ENCODE measurements at regions not wholly inside any gene's neighbourhood (a gene's known extent, or its start where the extent isn't known, plus 50 kb on each side); places are given as distances from the start of the nearest gene placed in this dataset.
"Not testable (repeated sequence)": the region's sequence is repeated elsewhere in the genome, so short reads cannot be mapped to it uniquely, and the experiment has no call there.

DNA sequence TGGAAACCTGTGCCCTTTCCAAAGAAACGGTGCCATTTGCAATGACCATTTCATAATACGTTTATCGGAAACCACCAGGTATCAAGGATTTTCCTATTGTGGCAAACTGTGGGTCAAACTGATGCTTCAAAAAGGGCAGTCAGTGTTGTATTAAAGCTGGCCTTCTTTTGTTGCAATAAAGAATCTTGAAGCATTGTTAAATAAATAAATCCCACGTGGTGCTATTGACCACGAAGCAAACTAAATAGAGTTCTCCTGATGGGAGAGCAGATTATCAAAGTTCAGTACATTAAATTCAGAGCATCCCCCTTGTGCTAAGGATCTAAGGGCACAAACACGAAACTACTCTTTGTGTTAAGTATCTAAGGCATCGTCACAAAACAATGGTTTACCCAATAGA is 545.9 kb upstream of the MIR17HG start:
- no peak for DNase-seq (ENCODE audit: low spot score)

- no peak for DNase-seq (ENCODE audit: low spot score)
Measured at GRCh38 chr13:90803210-90803609, 544.3 kb upstream of the MIR17HG start.

DNA sequence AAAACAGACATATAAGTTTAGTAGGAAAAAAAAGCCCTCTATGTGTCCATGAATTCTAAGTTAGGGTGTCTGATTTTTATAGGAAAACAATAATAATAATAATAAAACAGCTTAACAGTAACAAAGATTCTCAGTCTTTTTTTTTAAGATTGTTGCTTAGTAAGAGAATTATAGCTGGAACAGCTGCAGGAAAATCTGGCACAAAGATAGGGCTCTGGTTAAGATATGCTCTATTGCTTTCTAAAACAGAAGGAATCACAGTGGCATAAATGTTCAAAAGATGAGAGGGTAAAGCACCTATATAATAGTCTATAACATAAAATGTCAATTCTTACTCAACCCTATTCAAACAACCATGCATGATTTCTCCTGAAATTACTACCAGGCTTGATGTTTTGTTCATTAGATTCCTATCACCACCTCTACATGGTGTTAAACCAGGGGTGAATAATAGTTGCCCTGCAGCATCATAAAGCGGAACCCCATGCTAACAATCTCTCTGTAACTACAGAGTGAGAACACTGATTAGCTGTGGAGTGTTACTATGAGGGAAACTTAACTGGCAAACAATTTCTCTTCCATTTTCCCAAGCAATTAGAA is 541.4 kb upstream of the MIR17HG start:
- no peak for DNase-seq (ENCODE audit: low spot score)

- no peak for DNase-seq (ENCODE audit: low spot score)
Measured at GRCh38 chr13:90806892-90807291, 540.6 kb upstream of the MIR17HG start.

GRCh38 chr13:90808838-90809237 is 538.6 kb upstream of the MIR17HG start:
- no peak for DNase-seq (ENCODE audit: low spot score)

DNA sequence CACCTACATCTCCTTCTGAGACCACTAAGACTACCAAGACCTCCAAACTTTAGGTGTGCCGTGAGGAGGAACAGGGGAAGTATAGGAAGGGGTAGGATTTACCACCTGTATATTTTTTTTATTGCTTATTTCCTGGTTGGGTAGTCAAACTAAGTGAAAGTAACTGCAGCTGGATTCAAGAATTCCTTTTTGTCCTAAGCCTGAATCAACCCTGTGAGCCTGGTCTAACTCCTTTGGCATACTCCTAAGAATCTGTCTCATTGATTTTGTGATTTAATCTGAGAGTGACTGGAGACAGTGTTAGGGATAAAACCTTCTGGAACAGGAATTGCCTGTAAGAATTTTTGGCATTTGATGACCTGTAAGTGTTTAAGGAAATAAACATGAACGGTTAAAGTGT is 523.5 kb upstream of the MIR17HG start:
- DNase-seq (ENCODE audit: low spot score): no peak

- no peak for DNase-seq (ENCODE audit: low spot score)
Measured at GRCh38 chr13:90826688-90827087, 520.8 kb upstream of the MIR17HG start.

DNA sequence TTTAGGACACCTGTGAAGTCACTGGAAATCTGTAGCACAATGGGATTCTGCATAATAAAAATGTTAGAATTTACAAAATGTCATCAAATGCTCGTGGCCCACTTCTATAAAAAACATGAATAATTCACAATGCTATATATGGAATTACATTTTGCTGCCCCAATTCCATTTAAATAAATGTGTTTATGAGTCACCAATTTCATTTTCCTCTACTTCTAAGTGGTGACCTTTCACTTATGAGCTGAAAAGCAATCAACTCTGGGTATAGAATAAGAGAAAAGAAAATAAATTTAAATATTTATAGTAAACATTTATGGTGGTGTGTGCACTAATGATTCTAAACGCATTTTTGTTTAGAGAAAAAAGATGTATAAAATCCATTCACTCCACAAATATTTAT is 516.7 kb upstream of the MIR17HG start:
- no peak for DNase-seq (ENCODE audit: low spot score)

GRCh38 chr13:90833951-90834350 is 513.5 kb upstream of the MIR17HG start:
- no peak for DNase-seq (ENCODE audit: low spot score)

GRCh38 chr13:90834700-90835099 is 512.8 kb upstream of the MIR17HG start:
- no peak for DNase-seq (ENCODE audit: low spot score)

DNA sequence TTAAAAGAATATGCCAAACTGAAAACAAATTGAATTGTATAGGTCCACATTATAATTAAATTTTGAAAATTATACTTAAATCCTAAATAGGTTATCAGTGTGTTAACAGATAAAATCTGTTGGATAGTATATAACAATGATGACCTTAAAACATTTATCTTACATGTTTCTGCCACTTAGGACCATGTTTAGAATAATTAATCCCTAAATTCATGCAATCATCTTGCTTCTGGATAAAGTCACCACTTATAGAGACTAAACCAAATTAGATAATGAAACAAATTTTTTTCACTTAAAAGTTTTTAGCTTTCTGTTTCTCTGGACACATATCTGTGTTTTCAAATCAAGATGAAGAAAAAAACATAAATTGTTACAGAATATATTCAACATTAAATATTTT is 511.7 kb upstream of the MIR17HG start:
- DNase-seq (ENCODE audit: low spot score): no peak

DNA sequence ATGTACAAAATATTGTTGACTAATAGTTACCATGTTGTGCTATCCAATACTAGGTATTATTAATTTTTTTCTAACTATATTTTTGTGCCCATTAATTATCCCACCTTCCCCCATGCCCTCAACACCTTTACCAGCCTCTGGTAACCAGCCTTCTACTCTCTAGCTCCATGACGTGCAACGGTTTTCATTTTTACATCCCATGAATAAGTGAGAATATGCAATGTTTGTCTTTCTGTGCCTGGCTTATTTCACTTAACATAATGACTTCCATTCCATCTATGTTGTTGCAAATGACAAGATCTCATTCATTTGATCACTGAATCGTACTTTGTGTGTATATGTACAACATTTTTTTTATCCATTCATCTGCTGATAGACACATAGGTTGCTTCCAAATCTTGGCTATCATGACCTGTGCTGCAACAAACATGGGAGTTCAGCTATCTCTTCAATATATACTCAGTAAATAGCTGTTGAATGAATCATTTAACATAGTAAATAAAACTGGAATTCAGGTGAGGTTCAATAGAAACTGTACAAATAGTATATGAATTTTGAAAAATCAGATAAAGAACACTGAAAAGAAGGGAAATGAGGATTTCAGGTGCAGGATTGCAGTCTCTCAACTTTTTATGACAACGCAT is 509.0 kb upstream of the MIR17HG start:
- DNase-seq (ENCODE audit: low spot score): no peak

DNA sequence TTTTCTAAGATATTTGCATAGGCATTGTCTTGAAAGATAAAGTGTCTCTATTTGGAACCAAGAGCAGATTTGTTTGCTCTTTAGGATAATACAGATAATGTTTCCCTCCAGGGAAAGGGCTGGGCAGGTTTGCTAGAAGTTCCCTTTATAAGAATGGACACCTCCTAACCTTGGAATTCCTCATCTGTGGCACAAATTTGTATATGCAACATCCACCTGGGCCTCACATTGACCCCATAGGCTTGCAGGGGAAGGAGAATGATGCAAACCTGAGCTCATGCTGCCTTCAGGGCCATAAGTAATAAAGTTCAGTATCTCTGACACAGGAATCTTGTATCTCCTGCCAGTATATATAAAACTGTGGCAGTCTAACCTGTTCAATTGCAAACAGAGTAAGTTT is 508.4 kb upstream of the MIR17HG start:
- DNase-seq (ENCODE audit: low spot score): no peak

DNA sequence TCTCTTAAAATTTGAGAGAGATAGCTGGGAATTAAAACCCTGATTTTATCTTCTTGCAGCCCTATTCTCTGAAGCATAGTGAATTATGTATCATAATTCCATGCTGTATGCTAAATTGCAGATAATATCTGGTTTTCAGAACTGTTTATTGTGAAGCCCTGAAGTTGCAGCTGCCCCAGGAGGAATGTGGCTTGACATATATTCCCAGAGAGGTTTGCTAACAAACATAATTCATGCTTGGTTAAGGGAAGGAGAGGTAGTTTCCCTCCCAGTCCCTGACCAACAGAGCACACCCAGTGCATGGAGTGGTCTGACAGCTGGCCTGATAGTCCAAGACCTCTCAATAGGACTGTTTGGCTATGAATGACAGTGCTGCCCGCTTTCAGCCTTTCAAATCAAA is 500.6 kb upstream of the MIR17HG start:
- DNase-seq (ENCODE audit: low spot score): no peak

DNA sequence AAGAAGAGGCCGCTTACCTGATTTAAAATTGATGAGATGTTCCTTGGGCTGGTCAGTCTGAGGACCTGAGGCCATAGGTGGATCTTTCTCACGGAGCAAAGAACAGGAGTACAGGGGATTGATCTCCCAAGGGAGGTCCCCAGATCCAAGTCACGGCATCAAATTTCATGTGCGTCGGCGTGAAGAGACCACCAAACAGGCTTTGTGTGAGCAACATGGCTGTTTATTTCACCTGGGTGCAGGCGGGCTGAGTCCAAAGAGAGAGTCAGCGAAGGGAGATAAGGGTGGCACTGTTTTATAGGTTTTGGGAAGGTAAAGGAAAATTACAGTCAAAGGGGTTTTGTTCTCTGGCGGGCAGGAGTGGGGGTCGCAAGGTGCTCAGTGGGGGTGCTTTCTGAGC is 493.8 kb upstream of the MIR17HG start:
- DNase-seq (ENCODE audit: low spot score): not testable (repeated sequence)

- no peak for DNase-seq (ENCODE audit: low spot score)
Measured at GRCh38 chr13:90857921-90858320, 489.6 kb upstream of the MIR17HG start.

- DNase-seq (ENCODE audit: low spot score): no peak
Measured at GRCh38 chr13:90866006-90866405, 481.5 kb upstream of the MIR17HG start.

DNA sequence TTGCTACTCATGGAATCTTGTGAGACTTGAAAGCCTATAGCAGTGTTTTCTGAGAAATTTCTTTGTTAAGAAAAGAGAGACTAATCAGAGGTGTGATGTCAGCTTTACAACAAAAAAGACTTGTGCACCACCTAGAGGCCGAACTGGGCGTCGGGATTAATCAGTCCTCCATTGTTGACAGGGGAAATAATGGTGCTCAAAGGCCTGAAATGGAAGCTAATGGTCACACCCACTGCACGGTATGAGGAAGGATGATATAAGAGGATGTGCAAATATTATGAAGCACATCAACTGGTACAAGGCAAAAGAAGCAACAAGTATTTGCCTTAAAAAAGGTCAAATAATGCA is 480.2 kb upstream of the MIR17HG start:
- peak; percentile 14 for DNase-seq (ENCODE audit: low spot score)

GRCh38 chr13:90868321-90868920 is 479.1 kb upstream of the MIR17HG start:
- peak; percentile 5 for DNase-seq (ENCODE audit: low spot score)

- DNase-seq (ENCODE audit: low spot score): no peak
Measured at GRCh38 chr13:90869580-90869979, 477.9 kb upstream of the MIR17HG start.

DNA sequence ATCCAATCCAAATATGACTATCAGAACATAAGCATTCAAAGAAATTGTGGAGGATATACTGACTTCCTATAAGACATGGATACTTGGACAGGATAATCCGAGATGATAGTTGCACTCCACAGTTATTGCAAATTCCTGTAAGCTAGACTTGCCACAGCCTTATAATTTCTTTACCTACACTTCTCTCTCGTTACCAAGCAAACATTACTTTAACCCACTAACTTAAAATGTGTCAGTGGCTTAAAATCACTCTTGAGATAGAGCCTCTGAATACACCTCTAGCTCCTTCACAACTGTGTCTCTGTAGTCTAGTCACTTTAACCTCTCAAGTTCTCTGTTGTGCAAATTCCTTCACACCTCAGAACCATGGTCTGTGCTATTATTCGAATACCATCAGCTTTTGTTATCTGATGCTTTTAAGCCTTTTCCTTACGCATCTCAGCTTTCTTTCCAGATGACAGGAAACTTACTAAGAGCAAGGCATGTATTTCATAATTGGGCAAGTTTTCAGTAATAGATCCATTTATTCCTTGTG is 474.9 kb upstream of the MIR17HG start:
- no peak for DNase-seq (ENCODE audit: low spot score)

- no peak for DNase-seq (ENCODE audit: low spot score)
Measured at GRCh38 chr13:90880790-90881189, 466.7 kb upstream of the MIR17HG start.

GRCh38 chr13:90882551-90882950 is 464.9 kb upstream of the MIR17HG start:
- DNase-seq (ENCODE audit: low spot score): no peak

GRCh38 chr13:90883592-90883991 is 463.9 kb upstream of the MIR17HG start:
- no peak for DNase-seq (ENCODE audit: low spot score)

Measured in AG08396 (cell line).